IMR-90 (cell line): ENCODE measurements at regions not wholly inside any gene's neighbourhood (a gene's known extent, or its start where the extent isn't known, plus 50 kb on each side); places are given as distances from the start of the nearest gene placed in this dataset.
"Not testable (repeated sequence)": the region's sequence is repeated elsewhere in the genome, so short reads cannot be mapped to it uniquely, and the experiment has no call there.

Source experiments
- ATAC-seq: fragments of 200-7000 bp; cut with Tn5 transposase; 2 replicates; pipeline ENCODE4 v1.9.1; 2020; ENCODE audit warnings: low read depth, mild to moderate bottlenecking, moderate library complexity
- BruUV-seq: library from RNA; stranded (reverse); fragments of 400-500 nt; replicated peaks from 2 replicates; lab custom pipeline; 2021; lab: Mats Ljungman, UMichigan
- CTCF ChIA-PET: fragments of 300-600 bp; formaldehyde crosslinking; extraction: SDS; loops from one replicate; lab custom pipeline; 2021; ENCODE audit warnings: antibody characterized with exemption; lab: Yijun Ruan, JAX
- POLR2A ChIA-PET: fragments of 300-600 bp; sonication (Branson Sonifier 250); formaldehyde crosslinking; loops from one replicate; lab custom pipeline; 2022; ENCODE audit warnings: antibody characterized with exemption; ENCODE audit not compliant: unreplicated experiment; lab: Charles Lee
- DNase-seq: peaks from one replicate; pipeline ENCODE4 v3.0.0; 2013
- H2AFZ ChIP-seq: replicated peaks from 2 replicates; pipeline ENCODE3; 2013; ENCODE audit warnings: low read length, mild to moderate bottlenecking; ENCODE audit not compliant: poor library complexity
- H2AK5ac ChIP-seq: 2 replicates; pipeline ENCODE4 v1.6.1; 2013; ENCODE audit warnings: low read depth, low read length, inconsistent platforms
- H2AK9ac ChIP-seq: replicated peaks from 2 replicates; pipeline ENCODE3; 2013; ENCODE audit warnings: mild to moderate bottlenecking, low read depth, low read length, moderate library complexity; ENCODE audit not compliant: poor library complexity
- H2BK120ac ChIP-seq: 2 replicates; pipeline ENCODE4 v1.6.1; 2013; ENCODE audit warnings: low read depth, low read length, inconsistent platforms
- H2BK15ac ChIP-seq: 3 replicates; pipeline ENCODE4 v1.6.1; 2013; ENCODE audit warnings: low read depth, low read length, inconsistent platforms
- H2BK20ac ChIP-seq: 2 replicates; pipeline ENCODE4 v1.6.1; 2013; ENCODE audit warnings: low read depth, mild to moderate bottlenecking, inconsistent platforms, low read length, moderate library complexity
- H2BK5ac ChIP-seq: 2 replicates; pipeline ENCODE4 v1.6.1; 2013; ENCODE audit warnings: mild to moderate bottlenecking, low read depth, low read length, inconsistent platforms; ENCODE audit not compliant: poor library complexity, severe bottlenecking
- H3K14ac ChIP-seq: replicated peaks from 2 replicates; pipeline ENCODE4 v1.6.1; 2013; ENCODE audit warnings: low read depth, low read length, inconsistent platforms
- H3K18ac ChIP-seq: 2 replicates; pipeline ENCODE4 v1.6.1; 2013; ENCODE audit warnings: low read depth, low read length, control low read depth
- H3K23ac ChIP-seq: 2 replicates; pipeline ENCODE4 v1.6.1; 2013; ENCODE audit warnings: low read depth, low read length, inconsistent platforms
- H3K27ac ChIP-seq: 2 replicates; pipeline ENCODE4 v1.5.1; 2013; ENCODE audit warnings: mild to moderate bottlenecking, control low read depth, low read length; ENCODE audit not compliant: insufficient read depth
- H3K27me3 ChIP-seq: 2 replicates; pipeline ENCODE4 v1.6.1; 2013; ENCODE audit warnings: low read length; ENCODE audit not compliant: control insufficient read depth, insufficient read depth
- H3K36me3 ChIP-seq: 2 replicates; pipeline ENCODE4 v1.6.1; 2013; ENCODE audit warnings: low read length, mixed read lengths; ENCODE audit not compliant: control insufficient read depth, insufficient read depth
- H3K4ac ChIP-seq: 2 replicates; pipeline ENCODE4 v1.6.1; 2013; ENCODE audit warnings: low read depth, low read length, inconsistent platforms
- H3K4me1 ChIP-seq: 2 replicates; pipeline ENCODE4 v1.6.1; 2013; ENCODE audit warnings: low read length, mixed read lengths; ENCODE audit not compliant: control insufficient read depth, insufficient read depth
- H3K4me2 ChIP-seq: 2 replicates; pipeline ENCODE4 v1.6.1; 2013; ENCODE audit warnings: low read depth, mild to moderate bottlenecking, control low read depth, low read length, moderate library complexity
- H3K4me3 ChIP-seq: 2 replicates; pipeline ENCODE4 v1.5.1; 2013; ENCODE audit warnings: low read depth, mild to moderate bottlenecking, control low read depth, low read length, moderate library complexity; ENCODE audit not compliant: insufficient read depth
- H3K56ac ChIP-seq: 2 replicates; pipeline ENCODE4 v1.6.1; 2013; ENCODE audit warnings: low read length, inconsistent platforms; ENCODE audit not compliant: insufficient read depth; ENCODE audit errors: extremely low read depth
- H3K79me1 ChIP-seq, 2 experiments: 2 replicates each; pipeline ENCODE4 v1.6.1; 2013; ENCODE audit warnings: low read length in 2 of 2, inconsistent platforms in 1 of 2, low read depth in 1 of 2
- H3K9ac ChIP-seq: 2 replicates; pipeline ENCODE4 v1.6.1; 2013; ENCODE audit warnings: low read depth, low read length, control low read depth
- H3K9me1 ChIP-seq: 2 replicates; pipeline ENCODE4 v1.6.1; 2013; ENCODE audit warnings: low read length, inconsistent platforms; ENCODE audit not compliant: insufficient read depth
- H3K9me3 ChIP-seq: 2 replicates; pipeline ENCODE4 v1.6.1; 2013; ENCODE audit warnings: low read length; ENCODE audit not compliant: control insufficient read depth, insufficient read depth
- H4K20me1 ChIP-seq: 2 replicates; pipeline ENCODE4 v1.6.1; 2013; ENCODE audit warnings: low read length, inconsistent platforms; ENCODE audit not compliant: insufficient read depth
- H4K5ac ChIP-seq: 2 replicates; pipeline ENCODE4 v1.6.1; 2013; ENCODE audit warnings: mild to moderate bottlenecking, low read depth, low read length, control low read depth
- H4K8ac ChIP-seq, 2 experiments: 2 replicates each; pipeline ENCODE4 v1.6.1; 2013; ENCODE audit warnings: low read depth in 2 of 2, low read length in 2 of 2, control low read depth in 1 of 2, inconsistent platforms in 1 of 2
- H4K91ac ChIP-seq: 2 replicates; pipeline ENCODE4 v1.6.1; 2013; ENCODE audit warnings: low read depth, low read length, inconsistent platforms; ENCODE audit not compliant: insufficient read depth
- WGBS, 2 experiments: methylation state at CpG; one replicate each; pipeline versions ENCODE4 v1.1.5 to v1.1.7; 2013; ENCODE audit warnings: missing lambda C conversion rate in 2 of 2; ENCODE audit not compliant: insufficient read length in 1 of 2; ENCODE audit errors: extremely low coverage in 2 of 2; 5-methylcytosine and 5-hydroxymethylcytosine counted together
- dilution Hi-C: fragments of 300-500 bp; cut with HindIII; formaldehyde crosslinking; loops from one replicate; pipeline ENCODE4 v1.14.3; 2018; ENCODE audit warnings: low sequenced_read_pairs; ENCODE audit not compliant: unreplicated experiment
- in situ Hi-C: fragments of 300-500 bp; cut with MboI; formaldehyde crosslinking; loops from 3 replicates; pipeline ENCODE4 v1.14.3; 2019; ENCODE audit warnings: low sequenced_read_pairs, inconsistent platforms, mixed read lengths
- intact Hi-C: fragments of 100-400 bp; cut with micrococcal nuclease; formaldehyde crosslinking; loops from 2 replicates; pipeline ENCODE4 v1.10.0; 2022

DNA sequence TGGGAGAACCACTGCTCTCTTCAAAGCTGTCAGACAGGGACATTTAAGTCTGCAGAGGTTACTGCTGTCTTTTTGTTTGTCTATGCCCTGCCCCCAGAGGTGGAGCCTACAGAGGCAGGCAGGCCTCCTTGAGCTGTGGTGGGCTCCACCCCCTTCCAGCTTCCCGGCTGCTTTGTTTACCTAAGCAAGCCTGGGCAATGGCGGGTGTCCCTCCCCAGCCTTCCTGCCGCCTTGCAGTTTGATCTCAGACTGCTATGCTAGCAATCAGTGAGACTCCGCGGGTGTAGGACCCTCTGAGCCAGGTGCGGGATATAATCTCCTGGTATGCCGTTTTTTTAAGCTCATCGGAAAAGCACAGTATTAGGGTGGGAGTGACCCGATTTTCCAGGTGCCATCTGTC, 141.0 kb downstream of the PLPPR4 start:
- H3K36me3 ChIP-seq, intact Hi-C loops: not testable (repeated sequence)

More for the DNA sequence above, 141.0 kb downstream of the PLPPR4 start:
- dilution Hi-C loops, BruUV-seq, H3K27ac ChIP-seq, H2AFZ ChIP-seq, DNase-seq, H3K56ac ChIP-seq, H4K20me1 ChIP-seq, H3K9me1 ChIP-seq, H4K91ac ChIP-seq, H3K4me1 ChIP-seq, H3K9ac ChIP-seq, H2AK5ac ChIP-seq, H2BK5ac ChIP-seq, H3K4me3 ChIP-seq, H2AK9ac ChIP-seq, H3K79me1 ChIP-seq, ATAC-seq, H3K27me3 ChIP-seq, H3K9me3 ChIP-seq, H2BK120ac ChIP-seq, H3K4ac ChIP-seq, CTCF ChIA-PET, H3K23ac ChIP-seq, in situ Hi-C loops, H4K8ac ChIP-seq, H3K18ac ChIP-seq, POLR2A ChIA-PET, H4K5ac ChIP-seq, H2BK15ac ChIP-seq, H2BK20ac ChIP-seq, H3K14ac ChIP-seq, H3K4me2 ChIP-seq: not testable (repeated sequence)
- 100% methylated on average over 1 of the region's 9 CpGs; no CpG with 5 or more reads in 1 of the 2 experiments for WGBS, 2 experiments
